ENCODE measurements at regions not wholly inside any gene's neighbourhood (a gene's known extent, or its start where the extent isn't known, plus 50 kb on each side); places are given as distances from the start of the nearest gene placed in this dataset.
A peak's percentile ranks its signal among the peaks of the same experiment; 100 is the strongest.
"Not testable (repeated sequence)": the region's sequence is repeated elsewhere in the genome, so short reads cannot be mapped to it uniquely, and the experiment has no call there.

DNA sequence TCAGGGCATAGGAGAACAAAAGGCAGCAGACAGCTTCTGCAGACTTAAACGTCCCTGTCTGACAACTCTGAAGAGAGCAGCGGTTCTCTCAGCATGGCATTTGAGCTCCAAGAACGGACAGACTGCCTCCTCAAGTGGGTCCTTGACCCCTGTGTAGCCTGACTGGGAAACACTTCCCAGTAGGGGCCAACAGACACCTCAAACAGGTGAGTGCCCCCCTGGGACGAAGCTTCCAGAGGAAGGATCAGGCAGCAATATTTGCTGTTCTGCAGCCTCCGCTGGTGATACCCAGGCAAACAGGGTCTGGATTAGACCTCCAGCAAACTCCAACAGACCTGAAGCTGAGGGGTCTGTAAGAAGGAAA is 66.9 kb upstream of the NEDD9 start:
- Mint-ChIP-seq H3K4me1 (peaks cover 23 to 49% (median 34%) of the 10 kb centered on the region in 4 donors), H3K27ac (peak overlapping the region in 1 of 3 donors; percentile 46), H3K36me3 (peaks cover 83% of the 10 kb centered on the region), H3K9me3 (peaks cover 0 to 11% (median 5%) of the 10 kb centered on the region in 7 donors)
- not testable (repeated sequence) for H3K4me3 ChIP-seq (ENCODE audit: low read depth, low read length); H3K4me3 Mint-ChIP-seq; ATAC-seq (ENCODE audit: low read depth in 2 of 2); DNase-seq; H3K27me3 Mint-ChIP-seq; H3K9me3 ChIP-seq (ENCODE audit: control insufficient read depth in 2 of 2, low read length in 2 of 2); H3K27ac ChIP-seq (ENCODE audit: insufficient read depth, low read length, poor library complexity, severe bottlenecking); H3K4me1 ChIP-seq (ENCODE audit: control insufficient read depth, insufficient read depth, low read length, poor library complexity, severe bottlenecking); H3K27me3 ChIP-seq (ENCODE audit: control insufficient read depth, insufficient read depth, low read length)
- peaks cover 23% of the 10 kb centered on the region for H3K36me3 ChIP-seq (ENCODE audit: control insufficient read depth, insufficient read depth, low read length)

DNA sequence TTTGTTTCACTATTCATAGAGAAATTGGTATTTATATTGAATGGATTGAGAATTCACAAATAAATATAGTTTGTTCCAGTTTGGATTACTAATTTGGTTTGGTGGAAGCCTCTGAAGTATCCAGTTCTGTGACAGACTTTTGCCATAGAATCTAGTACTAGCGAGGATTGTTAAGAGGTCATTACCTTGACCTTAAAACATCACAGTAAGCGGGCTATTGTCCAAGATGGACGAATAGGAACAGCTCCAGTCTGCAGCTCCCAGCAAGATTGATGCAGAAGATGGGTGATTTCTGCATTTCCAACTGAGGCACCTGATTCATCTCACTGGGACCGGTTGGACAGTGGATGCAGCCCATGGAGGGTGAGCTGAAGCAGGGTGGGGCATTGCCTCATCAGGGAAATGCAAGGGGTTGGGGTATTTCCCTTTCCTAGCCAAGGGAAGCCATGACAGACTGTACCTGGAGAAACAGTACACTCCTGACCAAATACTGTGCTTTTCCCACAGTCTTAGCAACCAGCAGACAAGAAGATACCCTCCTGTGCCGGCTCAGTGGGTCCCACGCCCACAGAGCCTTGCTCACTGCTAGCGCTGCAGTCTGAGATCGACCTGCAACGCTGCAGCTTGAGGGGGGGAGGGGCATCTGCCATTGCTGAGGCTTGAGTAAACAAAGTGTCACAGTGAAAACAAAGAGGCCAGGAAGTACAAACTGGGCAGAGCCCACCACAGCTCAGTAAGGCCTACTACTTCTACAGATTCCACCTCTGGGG is 66.4 kb upstream of the NEDD9 start:
- no peak overlapping the region for H3K27ac Mint-ChIP-seq
- no peaks in the 10 kb centered on the region for H3K27me3 ChIP-seq (ENCODE audit: control insufficient read depth, insufficient read depth, low read length)
- H3K4me3 ChIP-seq (ENCODE audit: low read depth, low read length): no peak overlapping the region
- no peak overlapping the region for H3K4me3 Mint-ChIP-seq
- DNase-seq (no peak), ATAC-seq (ENCODE audit: low read depth in 2 of 2) (no peak)
- H3K27ac ChIP-seq (ENCODE audit: insufficient read depth, low read length, poor library complexity, severe bottlenecking): no peak overlapping the region
- H3K27me3 Mint-ChIP-seq: no peaks in the 10 kb centered on the region
- peaks cover 0 to 9% (median 5%) of the 10 kb centered on the region in 7 donors for H3K9me3 Mint-ChIP-seq
- no peaks in the 10 kb centered on the region for H3K4me1 ChIP-seq (ENCODE audit: control insufficient read depth, insufficient read depth, low read length, poor library complexity, severe bottlenecking)
- peaks cover 83% of the 10 kb centered on the region for H3K36me3 Mint-ChIP-seq
- H3K36me3 ChIP-seq (ENCODE audit: control insufficient read depth, insufficient read depth, low read length): peaks cover 23% of the 10 kb centered on the region
- H3K9me3 ChIP-seq (ENCODE audit: control insufficient read depth in 2 of 2, low read length in 2 of 2): no peaks in the 10 kb centered on the region
- peaks cover 23 to 46% (median 32%) of the 10 kb centered on the region in 4 donors for H3K4me1 Mint-ChIP-seq

DNA sequence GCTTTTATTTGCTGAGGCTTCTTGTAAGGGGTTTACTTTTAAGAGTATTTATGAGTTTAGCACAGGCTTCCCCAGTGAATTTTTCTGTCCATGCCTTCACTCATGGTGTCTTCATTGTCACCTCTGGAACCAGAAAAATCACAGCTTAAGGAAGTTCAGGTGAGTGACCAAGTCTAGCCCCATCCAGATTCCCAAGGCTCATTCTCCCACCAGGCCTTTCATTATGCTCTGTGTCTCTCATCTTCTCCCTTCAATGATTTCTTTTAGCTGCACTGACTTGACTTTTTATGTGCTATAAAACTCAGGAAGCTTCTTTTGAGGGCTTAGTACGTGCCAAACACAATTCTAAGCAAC is 64.9 kb upstream of the NEDD9 start:
- Histone ChIP-seq H3K27me3 (ENCODE audit: control insufficient read depth, insufficient read depth, low read length) (no peaks in the 10 kb centered on the region), H3K4me3 (ENCODE audit: low read depth, low read length) (no peak overlapping the region), H3K9me3 (ENCODE audit: control insufficient read depth in 2 of 2, low read length in 2 of 2) (no peaks in the 10 kb centered on the region), H3K4me1 (ENCODE audit: control insufficient read depth, insufficient read depth, low read length, poor library complexity, severe bottlenecking) (no peaks in the 10 kb centered on the region), H3K27ac (ENCODE audit: insufficient read depth, low read length, poor library complexity, severe bottlenecking) (no peak overlapping the region), H3K36me3 (ENCODE audit: control insufficient read depth, insufficient read depth, low read length) (peaks cover 23% of the 10 kb centered on the region)
- Mint-ChIP-seq H3K4me3 (no peak overlapping the region), H3K27ac (no peak overlapping the region), H3K27me3 (no peaks in the 10 kb centered on the region), H3K36me3 (peaks cover 80% of the 10 kb centered on the region), H3K4me1 (peaks cover 16 to 39% (median 30%) of the 10 kb centered on the region in 4 donors), H3K9me3 (peaks cover 0 to 9% (median 4%) of the 10 kb centered on the region in 7 donors)
- no peak for ATAC-seq (ENCODE audit: low read depth in 2 of 2)
- no peak for DNase-seq

DNA sequence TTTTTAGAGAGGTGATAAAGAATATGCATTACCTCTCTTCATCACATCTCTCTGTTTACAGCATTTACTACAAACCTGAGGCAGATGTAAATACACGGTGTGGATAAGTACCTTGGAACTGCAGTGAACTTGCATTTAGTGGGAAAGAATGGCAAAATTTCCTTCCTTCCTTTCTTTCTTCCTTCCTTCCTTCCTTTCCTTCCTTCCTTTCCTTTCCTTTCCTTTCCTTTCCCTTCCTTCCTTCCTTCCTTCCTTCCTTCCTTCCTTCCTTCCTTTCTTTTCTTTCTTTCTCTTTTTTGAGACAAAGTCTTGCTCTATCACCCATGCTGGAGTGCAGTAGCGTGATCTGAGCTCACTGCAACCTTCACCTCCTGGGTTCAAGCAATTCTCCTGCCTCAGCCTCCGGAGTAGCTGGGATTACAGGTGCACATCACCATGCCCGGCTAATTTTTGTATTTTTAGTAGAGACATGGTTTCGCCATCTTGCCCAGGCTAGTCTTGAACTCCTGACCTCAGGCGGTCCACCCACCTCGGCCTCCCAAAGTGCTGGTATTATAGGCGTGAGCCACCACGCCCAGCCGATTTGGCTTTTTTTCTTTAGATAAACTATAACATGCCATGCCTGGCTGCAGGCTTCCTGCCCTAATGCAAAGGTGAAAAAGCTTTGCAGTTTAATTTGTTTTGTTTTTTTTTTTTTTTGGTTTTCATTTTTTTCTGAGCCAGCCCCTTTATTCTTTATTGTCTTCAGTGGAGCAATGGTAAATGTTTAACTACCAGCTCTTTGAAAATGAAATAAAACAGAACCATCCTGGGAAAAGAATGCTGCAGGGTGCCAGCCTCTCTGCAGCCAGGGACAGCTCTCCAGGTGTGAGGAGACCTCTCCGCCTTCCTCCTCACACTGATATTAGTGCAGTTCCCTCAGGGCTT is 64.2 kb upstream of the NEDD9 start:
- H3K9me3 ChIP-seq (ENCODE audit: control insufficient read depth in 2 of 2, low read length in 2 of 2): no peaks in the 10 kb centered on the region
- H3K36me3 ChIP-seq (ENCODE audit: control insufficient read depth, insufficient read depth, low read length): peaks cover 23% of the 10 kb centered on the region
- no peaks in the 10 kb centered on the region for H3K27me3 Mint-ChIP-seq
- H3K4me1 ChIP-seq (ENCODE audit: control insufficient read depth, insufficient read depth, low read length, poor library complexity, severe bottlenecking): no peaks in the 10 kb centered on the region
- H3K36me3 Mint-ChIP-seq: peaks cover 80% of the 10 kb centered on the region
- peaks cover 0 to 6% (median 3%) of the 10 kb centered on the region in 7 donors for H3K9me3 Mint-ChIP-seq
- H3K4me3 ChIP-seq (ENCODE audit: low read depth, low read length): no peak overlapping the region
- H3K27ac Mint-ChIP-seq: peak overlapping the region in 1 of 3 donors; percentile 76
- no peak for DNase-seq
- H3K27ac ChIP-seq (ENCODE audit: insufficient read depth, low read length, poor library complexity, severe bottlenecking): no peak overlapping the region
- no peak overlapping the region for H3K4me3 Mint-ChIP-seq
- peaks cover 13 to 35% (median 28%) of the 10 kb centered on the region in 4 donors for H3K4me1 Mint-ChIP-seq
- no peaks in the 10 kb centered on the region for H3K27me3 ChIP-seq (ENCODE audit: control insufficient read depth, insufficient read depth, low read length)
- ATAC-seq (ENCODE audit: low read depth in 2 of 2): no peak

DNA sequence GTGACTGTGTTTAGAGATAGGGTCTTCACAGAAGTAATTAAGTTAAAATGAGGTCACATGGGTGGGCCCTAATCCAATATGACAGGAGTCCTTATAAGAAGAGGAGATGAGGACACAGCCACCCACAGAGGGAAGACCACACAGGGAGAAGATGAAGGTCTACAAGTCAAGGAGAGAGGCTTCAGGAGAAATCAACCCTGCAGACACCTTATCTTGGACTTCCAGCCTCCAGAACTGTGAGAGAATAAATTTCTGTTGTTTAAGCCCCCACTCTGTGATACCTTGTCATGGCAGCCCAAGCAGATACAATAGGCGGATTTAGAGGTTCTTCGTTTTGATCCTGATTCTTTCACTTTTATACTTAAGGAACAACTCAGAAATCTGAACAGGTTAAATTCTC is 63.5 kb upstream of the NEDD9 start:
- Histone ChIP-seq H3K36me3 (ENCODE audit: control insufficient read depth, insufficient read depth, low read length) (peaks cover 23% of the 10 kb centered on the region), H3K4me3 (ENCODE audit: low read depth, low read length) (no peak overlapping the region), H3K9me3 (ENCODE audit: control insufficient read depth in 2 of 2, low read length in 2 of 2) (no peaks in the 10 kb centered on the region), H3K4me1 (ENCODE audit: control insufficient read depth, insufficient read depth, low read length, poor library complexity, severe bottlenecking) (no peaks in the 10 kb centered on the region), H3K27me3 (ENCODE audit: control insufficient read depth, insufficient read depth, low read length) (no peaks in the 10 kb centered on the region), H3K27ac (ENCODE audit: insufficient read depth, low read length, poor library complexity, severe bottlenecking) (no peak overlapping the region)
- Mint-ChIP-seq H3K4me1 (peaks cover 10 to 29% (median 23%) of the 10 kb centered on the region in 4 donors), H3K27me3 (no peaks in the 10 kb centered on the region), H3K27ac (peak overlapping the region in 1 of 3 donors; percentile 28), H3K4me3 (no peak overlapping the region), H3K36me3 (peaks cover 76% of the 10 kb centered on the region), H3K9me3 (peaks cover 0 to 5% (median 2%) of the 10 kb centered on the region in 7 donors)
- ATAC-seq (ENCODE audit: low read depth in 2 of 2) (no peak), DNase-seq (no peak)

DNA sequence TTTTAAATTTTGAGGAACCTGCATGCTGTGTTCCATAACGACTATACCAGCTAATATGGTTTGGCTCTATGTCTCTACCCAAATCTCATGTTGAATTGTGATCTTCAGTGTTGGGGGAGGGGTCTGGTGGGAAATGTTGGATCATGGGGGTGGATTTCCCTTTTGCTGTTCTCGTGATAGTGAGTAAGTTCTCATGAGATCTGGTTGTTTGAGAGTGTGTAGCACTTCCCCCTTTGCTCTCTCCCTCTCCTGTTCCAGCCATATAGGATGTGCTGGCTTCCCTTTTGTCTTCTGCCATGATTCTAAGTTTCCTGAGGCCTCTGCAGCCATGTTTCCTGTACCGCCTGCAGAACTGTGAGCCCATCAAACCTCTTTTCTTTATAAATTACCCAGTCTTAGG is 61.8 kb upstream of the NEDD9 start:
- no peak for ATAC-seq (ENCODE audit: low read depth in 2 of 2)
- no peaks in the 10 kb centered on the region for H3K9me3 ChIP-seq (ENCODE audit: control insufficient read depth in 2 of 2, low read length in 2 of 2)
- peak overlapping the region in 1 of 3 donors; percentile 4 for H3K27ac Mint-ChIP-seq

DNA sequence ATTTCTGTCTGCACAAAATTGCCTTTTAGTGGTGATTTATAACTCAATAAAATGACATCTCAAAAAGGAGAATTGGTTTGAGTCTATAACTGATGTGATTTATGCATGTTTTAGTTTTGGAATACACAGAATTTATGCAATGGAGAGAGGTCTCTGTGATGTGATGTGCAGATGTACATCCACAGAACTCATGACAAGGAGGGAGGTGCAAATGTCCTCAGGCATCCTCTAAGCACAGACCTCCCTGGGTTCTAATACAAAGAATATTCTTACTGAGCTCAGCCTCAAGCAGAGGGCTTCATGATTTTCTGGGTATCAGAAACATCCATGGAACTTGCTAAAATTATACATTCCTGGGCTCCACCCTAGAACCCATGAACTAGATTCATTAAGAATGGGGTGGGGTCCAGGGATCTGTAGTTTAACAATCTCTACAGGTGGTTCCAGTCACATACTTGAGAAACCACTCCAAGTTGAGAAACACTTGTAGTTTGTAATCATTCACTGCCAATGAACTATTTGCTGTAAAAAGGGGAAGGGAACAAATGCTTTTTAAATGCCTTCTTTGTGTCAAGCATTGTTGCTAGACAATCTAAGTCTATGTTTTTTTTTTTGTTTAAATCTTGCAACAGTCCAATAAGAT is 60.2 kb upstream of the NEDD9 start:
- H3K36me3 Mint-ChIP-seq: peaks cover 76% of the 10 kb centered on the region
- no peak overlapping the region for H3K4me3 Mint-ChIP-seq
- H3K27ac Mint-ChIP-seq: no peak overlapping the region
- Histone ChIP-seq H3K4me3 (ENCODE audit: low read depth, low read length) (no peak overlapping the region), H3K36me3 (ENCODE audit: control insufficient read depth, insufficient read depth, low read length) (peaks cover 25% of the 10 kb centered on the region), H3K27ac (ENCODE audit: insufficient read depth, low read length, poor library complexity, severe bottlenecking) (no peak overlapping the region), H3K27me3 (ENCODE audit: control insufficient read depth, insufficient read depth, low read length) (no peaks in the 10 kb centered on the region), H3K4me1 (ENCODE audit: control insufficient read depth, insufficient read depth, low read length, poor library complexity, severe bottlenecking) (no peaks in the 10 kb centered on the region), H3K9me3 (ENCODE audit: control insufficient read depth in 2 of 2, low read length in 2 of 2) (no peaks in the 10 kb centered on the region)
- no peak for ATAC-seq (ENCODE audit: low read depth in 2 of 2)
- H3K9me3 Mint-ChIP-seq: peaks cover 0 to 5% (median 0%) of the 10 kb centered on the region in 7 donors
- H3K4me1 Mint-ChIP-seq: peaks cover 5 to 14% (median 10%) of the 10 kb centered on the region in 4 donors
- no peak for DNase-seq
- no peaks in the 10 kb centered on the region for H3K27me3 Mint-ChIP-seq

More for the DNA sequence above, 61.8 kb upstream of the NEDD9 start:
- DNase-seq: no peak
- Histone ChIP-seq H3K27me3 (ENCODE audit: control insufficient read depth, insufficient read depth, low read length) (no peaks in the 10 kb centered on the region), H3K4me1 (ENCODE audit: control insufficient read depth, insufficient read depth, low read length, poor library complexity, severe bottlenecking) (no peaks in the 10 kb centered on the region), H3K4me3 (ENCODE audit: low read depth, low read length) (no peak overlapping the region), H3K36me3 (ENCODE audit: control insufficient read depth, insufficient read depth, low read length) (peaks cover 21% of the 10 kb centered on the region), H3K27ac (ENCODE audit: insufficient read depth, low read length, poor library complexity, severe bottlenecking) (no peak overlapping the region)
- Mint-ChIP-seq H3K9me3 (peaks cover 0 to 2% (median 0%) of the 10 kb centered on the region in 7 donors), H3K27me3 (no peaks in the 10 kb centered on the region), H3K4me3 (no peak overlapping the region), H3K4me1 (peaks cover 0 to 14% (median 12%) of the 10 kb centered on the region in 4 donors), H3K36me3 (peaks cover 73% of the 10 kb centered on the region)

Data from CD4-positive, CD25-positive, alpha-beta regulatory T cell (primary cell).